SK-N-SH treated with all-trans-retinoic acid at 6 μM for 48 hours (cell line): ENCODE measurements at regions not wholly inside any gene's neighbourhood (a gene's known extent, or its start where the extent isn't known, plus 50 kb on each side); places are given as distances from the start of the nearest gene placed in this dataset.

Source experiments
- ATAC-seq: fragments of 200-7000 bp; cut with Tn5 transposase; 3 replicates; pipeline ENCODE4 v1.9.1; 2020; ENCODE audit warnings: mild to moderate bottlenecking, moderate library complexity
- ARNTL ChIP-seq: fragments of 450-650 bp; formaldehyde crosslinking; IDR thresholded peaks from 2 replicates; pipeline ENCODE4 v1.5.0; 2020; ENCODE audit warnings: low read depth, mild to moderate bottlenecking, moderate library complexity, borderline replicate concordance
- BACH2 ChIP-seq: fragments of 250-450 bp; sonication (Bioruptor Pico); IDR thresholded peaks from 2 replicates; pipeline ENCODE4 v1.9.0; 2021; ENCODE audit warnings: mild to moderate bottlenecking, borderline replicate concordance
- ESRRG ChIP-seq: fragments of 250-450 bp; sonication (Bioruptor Pico); IDR thresholded peaks from 2 replicates; pipeline ENCODE4 v1.6.1; 2021; ENCODE audit warnings: mild to moderate bottlenecking
- GLIS3 ChIP-seq: fragments of 250-450 bp; sonication (Bioruptor Pico); IDR thresholded peaks from 2 replicates; pipeline ENCODE4 v1.5.0; 2020; ENCODE audit warnings: mild to moderate bottlenecking, moderate library complexity
- OSR1 ChIP-seq: fragments of 250-450 bp; sonication (Bioruptor Pico); IDR thresholded peaks from 2 replicates; pipeline ENCODE4 v1.8.0; 2022; ENCODE audit warnings: moderate library complexity, mild to moderate bottlenecking, inconsistent platforms
- PPARA ChIP-seq: fragments of 250-450 bp; sonication (Bioruptor Pico); IDR thresholded peaks from 2 replicates; pipeline ENCODE4 v1.5.0; 2020; ENCODE audit warnings: mild to moderate bottlenecking, borderline replicate concordance
- RARB ChIP-seq: fragments of 250-450 bp; sonication (Bioruptor Pico); IDR thresholded peaks from 2 replicates; pipeline ENCODE4 v1.8.0; 2021; ENCODE audit warnings: mild to moderate bottlenecking, moderate library complexity
- SNAI2 ChIP-seq: fragments of 250-450 bp; sonication (Bioruptor Pico); IDR thresholded peaks from 2 replicates; pipeline ENCODE4 v1.5.0; 2020; ENCODE audit warnings: mild to moderate bottlenecking, moderate library complexity
- TCF4 ChIP-seq: fragments of 250-450 bp; sonication (Bioruptor Pico); IDR thresholded peaks from 2 replicates; pipeline ENCODE4 v1.8.0; 2021; ENCODE audit warnings: mild to moderate bottlenecking, moderate library complexity, borderline replicate concordance
- TOX ChIP-seq: fragments of 250-450 bp; sonication (Bioruptor Pico); IDR thresholded peaks from 2 replicates; pipeline ENCODE4 v1.8.0; 2021; ENCODE audit warnings: mild to moderate bottlenecking, moderate library complexity, borderline replicate concordance
- ZC3H10 ChIP-seq: fragments of 250-450 bp; sonication (Bioruptor Pico); IDR thresholded peaks from 2 replicates; pipeline ENCODE4 v1.5.1; 2021; ENCODE audit warnings: mild to moderate bottlenecking, moderate library complexity
- ZFP3 ChIP-seq: fragments of 250-450 bp; sonication (Bioruptor Pico); IDR thresholded peaks from 2 replicates; pipeline ENCODE4 v1.5.0; 2020; ENCODE audit warnings: mild to moderate bottlenecking, moderate library complexity
- ZFP30 ChIP-seq: fragments of 450-650 bp; formaldehyde crosslinking; IDR thresholded peaks from 2 replicates; pipeline ENCODE4 v1.5.0; 2022; ENCODE audit warnings: mild to moderate bottlenecking, moderate library complexity
- ZNF565 ChIP-seq: fragments of 450-650 bp; formaldehyde crosslinking; conservative IDR thresholded peaks from 2 replicates; pipeline ENCODE4 v1.5.0; 2020; ENCODE audit warnings: low read depth, mild to moderate bottlenecking, moderate library complexity
- ZNF70 ChIP-seq: fragments of 450-650 bp; formaldehyde crosslinking; IDR thresholded peaks from 2 replicates; pipeline ENCODE4 v1.5.0; 2020; ENCODE audit warnings: mild to moderate bottlenecking, moderate library complexity
- ZNF8 ChIP-seq: fragments of 450-650 bp; formaldehyde crosslinking; IDR thresholded peaks from 2 replicates; pipeline ENCODE4 v1.5.0; 2020; ENCODE audit warnings: mild to moderate bottlenecking, moderate library complexity
- TF ChIP-seq, protein P1 (sequence below): fragments of 250-450 bp; sonication (Bioruptor Pico); IDR thresholded peaks from 2 replicates; pipeline ENCODE4 v1.8.0; 2021; ENCODE audit warnings: low read depth, mild to moderate bottlenecking, moderate library complexity, borderline replicate concordance
- TF ChIP-seq, protein P2 (sequence below): fragments of 250-450 bp; sonication (Bioruptor Pico); IDR thresholded peaks from 2 replicates; pipeline ENCODE4 v1.5.0; 2020; ENCODE audit warnings: mild to moderate bottlenecking, moderate library complexity
- TF ChIP-seq, protein P3 (sequence below): fragments of 250-450 bp; sonication (Bioruptor Pico); IDR thresholded peaks from 2 replicates; pipeline ENCODE4 v1.5.1; 2020; ENCODE audit warnings: low read depth, mild to moderate bottlenecking, moderate library complexity
- TF ChIP-seq, protein P4 (sequence below): fragments of 250-450 bp; sonication (Bioruptor Pico); IDR thresholded peaks from 2 replicates; pipeline ENCODE4 v1.5.1; 2021; ENCODE audit warnings: mild to moderate bottlenecking, moderate library complexity
- TF ChIP-seq, protein P5 (sequence below): fragments of 250-450 bp; sonication (Bioruptor Pico); IDR thresholded peaks from 2 replicates; pipeline ENCODE4 v1.8.0; 2020; ENCODE audit warnings: mild to moderate bottlenecking, moderate library complexity, borderline replicate concordance

DNA sequence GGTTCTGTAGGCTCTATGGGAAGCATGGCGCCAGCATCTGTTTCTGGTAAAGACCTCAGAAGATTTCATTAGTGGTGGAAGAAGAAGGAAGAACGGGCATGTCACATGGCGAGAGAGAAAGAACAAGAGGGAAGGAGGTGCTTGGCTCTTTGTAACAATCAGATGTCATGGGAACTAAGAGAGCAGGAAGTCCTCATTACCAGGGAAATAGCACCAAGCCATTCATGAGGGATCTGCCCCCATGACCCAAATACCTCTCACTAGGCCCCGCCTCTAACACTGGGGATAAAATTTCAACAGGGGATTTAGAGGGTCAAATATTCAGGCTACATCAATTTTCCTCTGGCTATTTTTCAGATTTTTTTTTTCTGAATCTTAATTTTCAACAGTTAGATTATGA is 954.3 kb downstream of the SQOR start (continued):
- TF ChIP-seq ZC3H10 (CRISPR knock-in tag) = no peak
- TF ChIP-seq SNAI2 (CRISPR knock-in tag) = no peak
- no peak for TF ChIP-seq ZNF70
- no peak for TF ChIP-seq ESRRG (CRISPR knock-in tag)
- TF ChIP-seq ZNF565 (CRISPR knock-in tag) = no peak
- TF ChIP-seq, protein P1, sequence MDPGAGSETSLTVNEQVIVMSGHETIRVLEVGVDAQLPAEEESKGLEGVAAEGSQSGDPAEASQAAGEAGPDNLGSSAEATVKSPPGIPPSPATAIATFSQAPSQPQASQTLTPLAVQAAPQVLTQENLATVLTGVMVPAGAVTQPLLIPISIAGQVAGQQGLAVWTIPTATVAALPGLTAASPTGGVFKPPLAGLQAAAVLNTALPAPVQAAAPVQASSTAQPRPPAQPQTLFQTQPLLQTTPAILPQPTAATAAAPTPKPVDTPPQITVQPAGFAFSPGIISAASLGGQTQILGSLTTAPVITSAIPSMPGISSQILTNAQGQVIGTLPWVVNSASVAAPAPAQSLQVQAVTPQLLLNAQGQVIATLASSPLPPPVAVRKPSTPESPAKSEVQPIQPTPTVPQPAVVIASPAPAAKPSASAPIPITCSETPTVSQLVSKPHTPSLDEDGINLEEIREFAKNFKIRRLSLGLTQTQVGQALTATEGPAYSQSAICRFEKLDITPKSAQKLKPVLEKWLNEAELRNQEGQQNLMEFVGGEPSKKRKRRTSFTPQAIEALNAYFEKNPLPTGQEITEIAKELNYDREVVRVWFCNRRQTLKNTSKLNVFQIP (CRISPR knock-in tag) = no peak
- TF ChIP-seq OSR1 (CRISPR knock-in tag) = no peak
- TF ChIP-seq ZFP30 (CRISPR knock-in tag) = no peak

DNA sequence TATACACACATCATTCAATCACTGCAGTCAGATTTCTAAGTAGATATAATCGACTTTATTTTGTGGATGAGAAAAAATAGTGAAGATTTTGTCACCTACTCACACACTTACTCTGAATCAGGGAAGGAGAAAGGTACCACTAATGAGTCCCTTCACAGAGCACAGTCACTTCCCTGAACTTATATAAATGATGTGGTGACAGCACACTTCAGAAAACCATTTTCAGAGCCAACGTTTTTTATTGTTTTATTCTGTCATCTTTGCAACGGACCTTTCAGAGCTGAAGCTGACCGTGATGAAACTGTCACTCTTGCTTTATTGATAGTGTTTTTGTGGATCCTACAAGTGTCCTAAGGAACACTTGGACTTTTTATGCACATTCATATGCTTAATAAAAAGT is 956.6 kb downstream of the SQOR start:
- no peak for ATAC-seq
- TF ChIP-seq, protein P2, sequence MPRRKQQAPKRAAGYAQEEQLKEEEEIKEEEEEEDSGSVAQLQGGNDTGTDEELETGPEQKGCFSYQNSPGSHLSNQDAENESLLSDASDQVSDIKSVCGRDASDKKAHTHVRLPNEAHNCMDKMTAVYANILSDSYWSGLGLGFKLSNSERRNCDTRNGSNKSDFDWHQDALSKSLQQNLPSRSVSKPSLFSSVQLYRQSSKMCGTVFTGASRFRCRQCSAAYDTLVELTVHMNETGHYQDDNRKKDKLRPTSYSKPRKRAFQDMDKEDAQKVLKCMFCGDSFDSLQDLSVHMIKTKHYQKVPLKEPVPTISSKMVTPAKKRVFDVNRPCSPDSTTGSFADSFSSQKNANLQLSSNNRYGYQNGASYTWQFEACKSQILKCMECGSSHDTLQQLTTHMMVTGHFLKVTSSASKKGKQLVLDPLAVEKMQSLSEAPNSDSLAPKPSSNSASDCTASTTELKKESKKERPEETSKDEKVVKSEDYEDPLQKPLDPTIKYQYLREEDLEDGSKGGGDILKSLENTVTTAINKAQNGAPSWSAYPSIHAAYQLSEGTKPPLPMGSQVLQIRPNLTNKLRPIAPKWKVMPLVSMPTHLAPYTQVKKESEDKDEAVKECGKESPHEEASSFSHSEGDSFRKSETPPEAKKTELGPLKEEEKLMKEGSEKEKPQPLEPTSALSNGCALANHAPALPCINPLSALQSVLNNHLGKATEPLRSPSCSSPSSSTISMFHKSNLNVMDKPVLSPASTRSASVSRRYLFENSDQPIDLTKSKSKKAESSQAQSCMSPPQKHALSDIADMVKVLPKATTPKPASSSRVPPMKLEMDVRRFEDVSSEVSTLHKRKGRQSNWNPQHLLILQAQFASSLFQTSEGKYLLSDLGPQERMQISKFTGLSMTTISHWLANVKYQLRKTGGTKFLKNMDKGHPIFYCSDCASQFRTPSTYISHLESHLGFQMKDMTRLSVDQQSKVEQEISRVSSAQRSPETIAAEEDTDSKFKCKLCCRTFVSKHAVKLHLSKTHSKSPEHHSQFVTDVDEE (CRISPR knock-in tag) = no peak
- no peak for TF ChIP-seq ZNF8 (CRISPR knock-in tag)
- TF ChIP-seq, protein P3, sequence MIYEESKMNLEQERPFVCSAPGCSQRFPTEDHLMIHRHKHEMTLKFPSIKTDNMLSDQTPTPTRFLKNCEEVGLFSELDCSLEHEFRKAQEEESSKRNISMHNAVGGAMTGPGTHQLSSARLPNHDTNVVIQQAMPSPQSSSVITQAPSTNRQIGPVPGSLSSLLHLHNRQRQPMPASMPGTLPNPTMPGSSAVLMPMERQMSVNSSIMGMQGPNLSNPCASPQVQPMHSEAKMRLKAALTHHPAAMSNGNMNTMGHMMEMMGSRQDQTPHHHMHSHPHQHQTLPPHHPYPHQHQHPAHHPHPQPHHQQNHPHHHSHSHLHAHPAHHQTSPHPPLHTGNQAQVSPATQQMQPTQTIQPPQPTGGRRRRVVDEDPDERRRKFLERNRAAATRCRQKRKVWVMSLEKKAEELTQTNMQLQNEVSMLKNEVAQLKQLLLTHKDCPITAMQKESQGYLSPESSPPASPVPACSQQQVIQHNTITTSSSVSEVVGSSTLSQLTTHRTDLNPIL (CRISPR knock-in tag) = no peak
- TF ChIP-seq PPARA (CRISPR knock-in tag) = no peak
- TF ChIP-seq, protein P4, sequence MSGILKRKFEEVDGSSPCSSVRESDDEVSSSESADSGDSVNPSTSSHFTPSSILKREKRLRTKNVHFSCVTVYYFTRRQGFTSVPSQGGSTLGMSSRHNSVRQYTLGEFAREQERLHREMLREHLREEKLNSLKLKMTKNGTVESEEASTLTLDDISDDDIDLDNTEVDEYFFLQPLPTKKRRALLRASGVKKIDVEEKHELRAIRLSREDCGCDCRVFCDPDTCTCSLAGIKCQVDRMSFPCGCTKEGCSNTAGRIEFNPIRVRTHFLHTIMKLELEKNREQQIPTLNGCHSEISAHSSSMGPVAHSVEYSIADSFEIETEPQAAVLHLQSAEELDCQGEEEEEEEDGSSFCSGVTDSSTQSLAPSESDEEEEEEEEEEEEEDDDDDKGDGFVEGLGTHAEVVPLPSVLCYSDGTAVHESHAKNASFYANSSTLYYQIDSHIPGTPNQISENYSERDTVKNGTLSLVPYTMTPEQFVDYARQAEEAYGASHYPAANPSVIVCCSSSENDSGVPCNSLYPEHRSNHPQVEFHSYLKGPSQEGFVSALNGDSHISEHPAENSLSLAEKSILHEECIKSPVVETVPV = no peak
- TF ChIP-seq, protein P1 (CRISPR knock-in tag) = no peak
- TF ChIP-seq ZFP3 = no peak
- no peak for TF ChIP-seq GLIS3 (CRISPR knock-in tag)

DNA sequence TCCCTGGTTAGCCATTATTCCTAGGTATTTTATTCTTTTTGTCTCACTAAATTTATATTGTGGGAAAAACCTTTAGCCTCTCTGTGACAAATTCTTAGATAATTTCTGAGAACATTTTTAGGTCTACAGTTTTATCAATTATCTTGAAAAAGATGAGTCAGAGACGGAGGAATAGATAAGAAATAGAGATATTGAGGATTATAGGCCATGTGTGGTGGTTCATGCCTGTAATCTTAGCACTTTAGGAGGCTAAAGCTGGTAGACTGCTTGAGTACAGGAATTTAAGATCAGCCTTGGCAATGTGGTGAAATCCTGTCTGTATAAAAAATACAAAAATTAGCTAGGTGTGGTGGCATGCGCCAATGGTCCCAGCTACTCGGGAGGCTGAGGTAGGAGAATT is 960.2 kb downstream of the SQOR start:
- TF ChIP-seq ZNF565 (CRISPR knock-in tag) (no peak), TCF4 (CRISPR knock-in tag) (no peak), BACH2 (CRISPR knock-in tag) (no peak), RARB (CRISPR knock-in tag) (no peak), ZNF70 (no peak), ARNTL (no peak), TOX (no peak), ZFP3 (no peak), SNAI2 (CRISPR knock-in tag) (no peak), GLIS3 (CRISPR knock-in tag) (no peak), ZNF8 (CRISPR knock-in tag) (no peak)
- TF ChIP-seq, protein P3 (CRISPR knock-in tag) = no peak
- TF ChIP-seq, protein P4 = no peak
- TF ChIP-seq, protein P5, sequence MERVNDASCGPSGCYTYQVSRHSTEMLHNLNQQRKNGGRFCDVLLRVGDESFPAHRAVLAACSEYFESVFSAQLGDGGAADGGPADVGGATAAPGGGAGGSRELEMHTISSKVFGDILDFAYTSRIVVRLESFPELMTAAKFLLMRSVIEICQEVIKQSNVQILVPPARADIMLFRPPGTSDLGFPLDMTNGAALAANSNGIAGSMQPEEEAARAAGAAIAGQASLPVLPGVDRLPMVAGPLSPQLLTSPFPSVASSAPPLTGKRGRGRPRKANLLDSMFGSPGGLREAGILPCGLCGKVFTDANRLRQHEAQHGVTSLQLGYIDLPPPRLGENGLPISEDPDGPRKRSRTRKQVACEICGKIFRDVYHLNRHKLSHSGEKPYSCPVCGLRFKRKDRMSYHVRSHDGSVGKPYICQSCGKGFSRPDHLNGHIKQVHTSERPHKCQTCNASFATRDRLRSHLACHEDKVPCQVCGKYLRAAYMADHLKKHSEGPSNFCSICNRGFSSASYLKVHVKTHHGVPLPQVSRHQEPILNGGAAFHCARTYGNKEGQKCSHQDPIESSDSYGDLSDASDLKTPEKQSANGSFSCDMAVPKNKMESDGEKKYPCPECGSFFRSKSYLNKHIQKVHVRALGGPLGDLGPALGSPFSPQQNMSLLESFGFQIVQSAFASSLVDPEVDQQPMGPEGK (CRISPR knock-in tag) = no peak
- TF ChIP-seq, protein P1 (CRISPR knock-in tag) = no peak
- no peak for ATAC-seq
